Neural cell (in vitro differentiated cells): ENCODE measurements at regions not wholly inside any gene's neighbourhood (a gene's known extent, or its start where the extent isn't known, plus 50 kb on each side); places are given as distances from the start of the nearest gene placed in this dataset.

Source experiments
- EP300 ChIP-seq: fragments of 450-650 bp; conservative IDR thresholded peaks from 2 replicates; pipeline ENCODE4 v1.6.1; 2014; ENCODE audit warnings: antibody characterized with exemption, mild to moderate bottlenecking, moderate library complexity; ENCODE audit not compliant: poor library complexity, severe bottlenecking
- EZH2 ChIP-seq: fragments of 200-600, 300-800 bp; shearing (Covaris generic), sonication (generic); IDR thresholded peaks from 2 replicates; pipeline ENCODE4 v1.6.1; 2014; ENCODE audit warnings: antibody characterized with exemption, low read length, borderline replicate concordance, mild to moderate bottlenecking; ENCODE audit not compliant: insufficient read depth, poor library complexity, severe bottlenecking
- MXI1 ChIP-seq: fragments of 450-650 bp; conservative IDR thresholded peaks from 2 replicates; pipeline ENCODE4 v1.6.1; 2014; ENCODE audit warnings: antibody characterized with exemption, mild to moderate bottlenecking; ENCODE audit not compliant: poor library complexity, severe bottlenecking
- POLR2AphosphoS5 ChIP-seq: IDR thresholded peaks from 2 replicates; pipeline ENCODE4 v1.6.1; 2012
- RAD21 ChIP-seq: fragments of 450-650 bp; conservative IDR thresholded peaks from 2 replicates; pipeline ENCODE4 v1.6.1; 2014; ENCODE audit warnings: antibody characterized with exemption, mild to moderate bottlenecking, moderate library complexity
- SMC3 ChIP-seq: fragments of 450-650 bp; conservative IDR thresholded peaks from 2 replicates; pipeline ENCODE4 v1.6.1; 2014; ENCODE audit warnings: antibody characterized with exemption, mild to moderate bottlenecking, moderate library complexity; ENCODE audit not compliant: poor library complexity
- TAF1 ChIP-seq: IDR thresholded peaks from 2 replicates; pipeline ENCODE4 v1.6.1; 2012; ENCODE audit warnings: low read depth
- TF ChIP-seq, protein P1 (sequence below): IDR thresholded peaks from 2 replicates; pipeline ENCODE4 v1.6.1; 2012; ENCODE audit warnings: borderline replicate concordance
- TF ChIP-seq, protein P2 (sequence below): fragments of 450-650 bp; IDR thresholded peaks from 2 replicates; pipeline ENCODE4 v1.5.1; 2014; ENCODE audit warnings: antibody characterized with exemption, mild to moderate bottlenecking, moderate library complexity; ENCODE audit not compliant: poor library complexity, severe bottlenecking

- TF ChIP-seq, protein P1, sequence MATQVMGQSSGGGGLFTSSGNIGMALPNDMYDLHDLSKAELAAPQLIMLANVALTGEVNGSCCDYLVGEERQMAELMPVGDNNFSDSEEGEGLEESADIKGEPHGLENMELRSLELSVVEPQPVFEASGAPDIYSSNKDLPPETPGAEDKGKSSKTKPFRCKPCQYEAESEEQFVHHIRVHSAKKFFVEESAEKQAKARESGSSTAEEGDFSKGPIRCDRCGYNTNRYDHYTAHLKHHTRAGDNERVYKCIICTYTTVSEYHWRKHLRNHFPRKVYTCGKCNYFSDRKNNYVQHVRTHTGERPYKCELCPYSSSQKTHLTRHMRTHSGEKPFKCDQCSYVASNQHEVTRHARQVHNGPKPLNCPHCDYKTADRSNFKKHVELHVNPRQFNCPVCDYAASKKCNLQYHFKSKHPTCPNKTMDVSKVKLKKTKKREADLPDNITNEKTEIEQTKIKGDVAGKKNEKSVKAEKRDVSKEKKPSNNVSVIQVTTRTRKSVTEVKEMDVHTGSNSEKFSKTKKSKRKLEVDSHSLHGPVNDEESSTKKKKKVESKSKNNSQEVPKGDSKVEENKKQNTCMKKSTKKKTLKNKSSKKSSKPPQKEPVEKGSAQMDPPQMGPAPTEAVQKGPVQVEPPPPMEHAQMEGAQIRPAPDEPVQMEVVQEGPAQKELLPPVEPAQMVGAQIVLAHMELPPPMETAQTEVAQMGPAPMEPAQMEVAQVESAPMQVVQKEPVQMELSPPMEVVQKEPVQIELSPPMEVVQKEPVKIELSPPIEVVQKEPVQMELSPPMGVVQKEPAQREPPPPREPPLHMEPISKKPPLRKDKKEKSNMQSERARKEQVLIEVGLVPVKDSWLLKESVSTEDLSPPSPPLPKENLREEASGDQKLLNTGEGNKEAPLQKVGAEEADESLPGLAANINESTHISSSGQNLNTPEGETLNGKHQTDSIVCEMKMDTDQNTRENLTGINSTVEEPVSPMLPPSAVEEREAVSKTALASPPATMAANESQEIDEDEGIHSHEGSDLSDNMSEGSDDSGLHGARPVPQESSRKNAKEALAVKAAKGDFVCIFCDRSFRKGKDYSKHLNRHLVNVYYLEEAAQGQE, result no peak
- TF ChIP-seq, protein P2, sequence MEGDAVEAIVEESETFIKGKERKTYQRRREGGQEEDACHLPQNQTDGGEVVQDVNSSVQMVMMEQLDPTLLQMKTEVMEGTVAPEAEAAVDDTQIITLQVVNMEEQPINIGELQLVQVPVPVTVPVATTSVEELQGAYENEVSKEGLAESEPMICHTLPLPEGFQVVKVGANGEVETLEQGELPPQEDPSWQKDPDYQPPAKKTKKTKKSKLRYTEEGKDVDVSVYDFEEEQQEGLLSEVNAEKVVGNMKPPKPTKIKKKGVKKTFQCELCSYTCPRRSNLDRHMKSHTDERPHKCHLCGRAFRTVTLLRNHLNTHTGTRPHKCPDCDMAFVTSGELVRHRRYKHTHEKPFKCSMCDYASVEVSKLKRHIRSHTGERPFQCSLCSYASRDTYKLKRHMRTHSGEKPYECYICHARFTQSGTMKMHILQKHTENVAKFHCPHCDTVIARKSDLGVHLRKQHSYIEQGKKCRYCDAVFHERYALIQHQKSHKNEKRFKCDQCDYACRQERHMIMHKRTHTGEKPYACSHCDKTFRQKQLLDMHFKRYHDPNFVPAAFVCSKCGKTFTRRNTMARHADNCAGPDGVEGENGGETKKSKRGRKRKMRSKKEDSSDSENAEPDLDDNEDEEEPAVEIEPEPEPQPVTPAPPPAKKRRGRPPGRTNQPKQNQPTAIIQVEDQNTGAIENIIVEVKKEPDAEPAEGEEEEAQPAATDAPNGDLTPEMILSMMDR, result no peak
- TF ChIP-seq EZH2 (no peak), EP300 (no peak), POLR2AphosphoS5 (no peak), RAD21 (no peak), TAF1 (no peak), SMC3 (no peak), MXI1 (no peak)
Observed at GRCh38 chr2:11891671-11892440, 145.4 kb downstream of the LPIN1 start.
